HCT116 (cell line): ENCODE measurements at regions not wholly inside any gene's neighbourhood (a gene's known extent, or its start where the extent isn't known, plus 50 kb on each side); places are given as distances from the start of the nearest gene placed in this dataset.

Experiments
- ATAC-seq: fragments of 200-7000 bp; cut with Tn5 transposase; 2 replicates; pipeline ENCODE4 v1.9.1; 2020; ENCODE audit warnings: mild to moderate bottlenecking, moderate library complexity
- BruUV-seq: library from RNA; stranded (reverse); fragments of 400-500 nt; replicated peaks from 2 replicates; lab custom pipeline; 2021; lab: Mats Ljungman, UMichigan
- CTCF ChIA-PET: fragments of 300-600 bp; sonication (Branson Sonifier 250); formaldehyde crosslinking; loops from one replicate; lab custom pipeline; 2021; ENCODE audit warnings: antibody characterized with exemption; lab: Charles Lee
- POLR2A ChIA-PET: fragments of 300-600, 350-600 bp; sonication (Branson Sonifier 250); formaldehyde crosslinking; loops from one replicate; lab custom pipeline; 2021; ENCODE audit warnings: antibody characterized with exemption; lab: Charles Lee
- RAD21 ChIA-PET, 2 experiments: fragments of 300-600 bp; sonication (Branson Sonifier 250); formaldehyde crosslinking; loops; one replicate each; lab custom pipeline; 2023; ENCODE audit warnings: low total read pairs in 2 of 2; ENCODE audit not compliant: uncharacterized antibody in 2 of 2, unreplicated experiment in 2 of 2, low non-redundant PET in 1 of 2; lab: Charles Lee
- DNase-seq: peaks from one replicate; pipeline ENCODE4 v3.0.0-alpha.2; 2010; ENCODE audit warnings: low read depth, low spot score
- H2AFZ ChIP-seq: fragments of 200-600 bp; shearing (Covaris generic), sonication (generic); 2 replicates; pipeline ENCODE4 v1.6.1; 2017; ENCODE audit warnings: low read depth, mixed run types, mixed read lengths, antibody characterized with exemption, low read length; ENCODE audit not compliant: poor library complexity, severe bottlenecking
- H3K27ac ChIP-seq: 2 replicates; pipeline ENCODE4 v1.5.1; 2012; ENCODE audit warnings: low read depth, low read length
- H3K27me3 ChIP-seq: fragments of 200-600 bp; sonication (generic); 2 replicates; pipeline ENCODE4 v1.6.1; 2016; ENCODE audit warnings: mixed run types, low read length, mixed read lengths; ENCODE audit not compliant: insufficient read depth
- H3K36me3 ChIP-seq, 2 experiments: fragments of 200-500 bp in 1 of 2; fragments of 200-600 bp in 1 of 2; sonication (Bioruptor generic) in 1 of 2; sonication (generic) in 1 of 2; 2 replicates each; pipeline versions ENCODE4 v1.5.1 to v1.6.1; 2014 to 2016; ENCODE audit warnings: low read length in 2 of 2, inconsistent platforms in 1 of 2, mixed read lengths in 1 of 2, mixed run types in 1 of 2; ENCODE audit not compliant: insufficient read depth in 2 of 2, control insufficient read depth in 1 of 2
- H3K4me1 ChIP-seq, 2 experiments: fragments of 200-600 bp in 1 of 2; sonication (generic) in 1 of 2; 2 replicates each; pipeline versions ENCODE4 v1.5.1 to v1.6.1; 2012 to 2017; ENCODE audit warnings: low read length in 2 of 2, inconsistent platforms in 1 of 2, mild to moderate bottlenecking in 1 of 2, mixed read lengths in 1 of 2, mixed run types in 1 of 2, moderate library complexity in 1 of 2; ENCODE audit not compliant: insufficient read depth in 2 of 2, control insufficient read depth in 1 of 2
- H3K4me2 ChIP-seq: fragments of 200-600 bp; sonication (generic); 2 replicates; pipeline ENCODE4 v1.6.1; 2017; ENCODE audit warnings: mixed run types, low read length, mixed read lengths
- H3K4me3 ChIP-seq, 2 experiments: fragments of 200-600 bp in 1 of 2; sonication (generic) in 1 of 2; replicated peaks in 1 of 2; 2 replicates each; pipeline ENCODE4 v1.5.1; 2011 to 2016; ENCODE audit warnings: low read length in 2 of 2, control low read depth in 1 of 2, low read depth in 1 of 2, mild to moderate bottlenecking in 1 of 2, mixed read lengths in 1 of 2, mixed run types in 1 of 2
- H3K79me2 ChIP-seq: fragments of 200-600 bp; sonication (generic); 2 replicates; pipeline ENCODE4 v1.6.1; 2017; ENCODE audit warnings: mild to moderate bottlenecking, mixed run types, low read length, moderate library complexity, mixed read lengths; ENCODE audit not compliant: insufficient read depth
- H3K9ac ChIP-seq: fragments of 200-600 bp; sonication (generic); 2 replicates; pipeline ENCODE4 v1.6.1; 2016; ENCODE audit warnings: low read length, mixed read lengths
- H3K9me2 ChIP-seq: fragments of 200-600 bp; sonication (generic), shearing (Covaris generic); 2 replicates; pipeline ENCODE4 v1.6.1; 2017; ENCODE audit warnings: mixed run types, mild to moderate bottlenecking, moderate library complexity; ENCODE audit not compliant: insufficient read depth
- H3K9me3 ChIP-seq, 2 experiments: fragments of 200-500 bp in 1 of 2; fragments of 200-600 bp in 1 of 2; sonication (Bioruptor generic) in 1 of 2; sonication (generic) in 1 of 2; 2 replicates each; pipeline ENCODE4 v1.6.1; 2014 to 2017; ENCODE audit warnings: low read length in 2 of 2, mixed read lengths in 2 of 2, inconsistent platforms in 1 of 2, low read depth in 1 of 2, mild to moderate bottlenecking in 1 of 2, mixed run types in 1 of 2, moderate library complexity in 1 of 2; ENCODE audit not compliant: control insufficient read depth in 1 of 2, insufficient read depth in 1 of 2
- H4K20me1 ChIP-seq: fragments of 200-600 bp; sonication (generic), shearing (Covaris generic); 2 replicates; pipeline ENCODE4 v1.6.1; 2017; ENCODE audit warnings: mixed run types, mild to moderate bottlenecking, moderate library complexity; ENCODE audit not compliant: insufficient read depth
- ATF3 ChIP-seq: IDR thresholded peaks from 2 replicates; pipeline ENCODE4 v1.6.1; 2012
- CBX3 ChIP-seq: IDR thresholded peaks from 2 replicates; pipeline ENCODE4 v1.6.1; 2012; ENCODE audit warnings: low read depth
- CEBPB ChIP-seq: IDR thresholded peaks from 2 replicates; pipeline ENCODE4 v1.6.1; 2012; ENCODE audit warnings: low read depth
- EGR1 ChIP-seq: IDR thresholded peaks from 2 replicates; pipeline ENCODE4 v1.6.1; 2012; ENCODE audit warnings: low read depth
- ELF1 ChIP-seq: IDR thresholded peaks from 2 replicates; pipeline ENCODE4 v1.6.1; 2012; ENCODE audit warnings: low read depth, borderline replicate concordance
- EZH2 ChIP-seq: fragments of 200-600 bp; sonication (generic); IDR thresholded peaks from 2 replicates; pipeline ENCODE4 v1.6.1; 2017; ENCODE audit warnings: antibody characterized with exemption, mixed run types
- EZH2phosphoT487 ChIP-seq: fragments of 200-600 bp; IDR thresholded peaks from 2 replicates; pipeline ENCODE4 v1.6.1; 2018; ENCODE audit warnings: antibody characterized with exemption, borderline replicate concordance
- FOSL1 ChIP-seq: IDR thresholded peaks from 2 replicates; pipeline ENCODE4 v1.6.1; 2012; ENCODE audit warnings: low read depth
- JUND ChIP-seq: IDR thresholded peaks from 2 replicates; pipeline ENCODE4 v1.6.1; 2012
- MAX ChIP-seq: IDR thresholded peaks from 2 replicates; pipeline ENCODE4 v1.6.1; 2012
- POLR2A ChIP-seq: IDR thresholded peaks from 2 replicates; pipeline ENCODE4 v1.7.0; 2011; ENCODE audit warnings: borderline replicate concordance; ENCODE audit not compliant: insufficient read depth, insufficient read length; ENCODE audit errors: extremely low read depth
- POLR2AphosphoS5 ChIP-seq: IDR thresholded peaks from 2 replicates; pipeline ENCODE4 v1.6.1; 2011; ENCODE audit warnings: mild to moderate bottlenecking, low read depth, low read length, moderate library complexity
- RAD21 ChIP-seq: IDR thresholded peaks from 2 replicates; pipeline ENCODE4 v1.6.1; 2012; ENCODE audit warnings: low read depth, mild to moderate bottlenecking
- REST ChIP-seq: IDR thresholded peaks from 2 replicates; pipeline ENCODE4 v1.6.1; 2012; ENCODE audit warnings: low read depth
- SIN3A ChIP-seq: IDR thresholded peaks from 2 replicates; pipeline ENCODE4 v1.6.1; 2012; ENCODE audit warnings: low read depth
- SRF ChIP-seq: IDR thresholded peaks from 2 replicates; pipeline ENCODE4 v1.6.1; 2012; ENCODE audit warnings: low read depth
- TCF7L2 ChIP-seq: IDR thresholded peaks from 2 replicates; pipeline ENCODE4 v1.7.0; 2011; ENCODE audit warnings: borderline replicate concordance, inconsistent platforms; ENCODE audit not compliant: insufficient read depth, insufficient read length; ENCODE audit errors: extremely low read depth
- ZBTB33 ChIP-seq: IDR thresholded peaks from 2 replicates; pipeline ENCODE4 v1.6.1; 2011; ENCODE audit warnings: mild to moderate bottlenecking, low read length, moderate library complexity; ENCODE audit not compliant: insufficient replicate concordance; ENCODE audit errors: extremely low read depth
- ZFX ChIP-seq: fragments of 450-650 bp; IDR thresholded peaks from 2 replicates; pipeline ENCODE4 v1.6.1; 2017
- ZNF274 ChIP-seq: fragments of 200-500 bp; sonication (Bioruptor generic); IDR thresholded peaks from 2 replicates; pipeline ENCODE4 v1.6.1; 2014; ENCODE audit warnings: mild to moderate bottlenecking, low read depth, low read length, inconsistent platforms
- intact Hi-C: fragments of 100-400 bp; cut with micrococcal nuclease; formaldehyde crosslinking; loops from 2 replicates; pipeline ENCODE4 v1.10.0; 2022

- no peak for TF ChIP-seq CBX3
- no peak for TF ChIP-seq JUND
- TF ChIP-seq MAX = no peak
- TF ChIP-seq EGR1 = no peak
- no peak for TF ChIP-seq REST
- TF ChIP-seq ZNF274 = no peak
- TF ChIP-seq CEBPB = no peak
- no peak for TF ChIP-seq EZH2phosphoT487
- TF ChIP-seq SIN3A = no peak
- TF ChIP-seq TCF7L2 = no peak
- no peak for TF ChIP-seq EZH2
- no peak for TF ChIP-seq ZFX
- TF ChIP-seq POLR2A = no peak
- no peak for TF ChIP-seq FOSL1
- no peak for TF ChIP-seq POLR2AphosphoS5
- TF ChIP-seq ATF3 = no peak
- TF ChIP-seq ZBTB33 = no peak
- no peak for TF ChIP-seq RAD21
- no peak for TF ChIP-seq ELF1
- TF ChIP-seq SRF = no peak
- RAD21 ChIA-PET = no interaction called here
- H3K9ac ChIP-seq = no peak overlapping the region
- H3K4me3 ChIP-seq = no peak overlapping the region
- no peak overlapping the region for H3K27ac ChIP-seq
- no peak overlapping the region for H2AFZ ChIP-seq
- H3K27me3 ChIP-seq = no peaks in the 10 kb centered on the region
- no peaks in the 10 kb centered on the region for H3K9me3 ChIP-seq
- CTCF ChIA-PET = no interaction called here
- no peak for DNase-seq
- BruUV-seq = no TSS peak
- intact Hi-C loops = no loop called here
- H3K36me3 ChIP-seq = no peaks in the 10 kb centered on the region
- no peak for ATAC-seq
- H4K20me1 ChIP-seq = no peaks in the 10 kb centered on the region
- H3K9me2 ChIP-seq = no peaks in the 10 kb centered on the region
- H3K79me2 ChIP-seq = no peaks in the 10 kb centered on the region
- no peak overlapping the region for H3K4me2 ChIP-seq
- POLR2A ChIA-PET = no interaction called here
- peaks cover 0 to 8% of the 10 kb centered on the region in 2 experiments; a peak in 1 of 4 replicates for H3K4me1 ChIP-seq
These were observed 191.6 kb downstream of the DUSP6 start for GRCh38 chr12:89160716-89161123.
